ENCODE measurements at regions not wholly inside any gene's neighbourhood (a gene's known extent, or its start where the extent isn't known, plus 50 kb on each side); places are given as distances from the start of the nearest gene placed in this dataset.

DNA sequence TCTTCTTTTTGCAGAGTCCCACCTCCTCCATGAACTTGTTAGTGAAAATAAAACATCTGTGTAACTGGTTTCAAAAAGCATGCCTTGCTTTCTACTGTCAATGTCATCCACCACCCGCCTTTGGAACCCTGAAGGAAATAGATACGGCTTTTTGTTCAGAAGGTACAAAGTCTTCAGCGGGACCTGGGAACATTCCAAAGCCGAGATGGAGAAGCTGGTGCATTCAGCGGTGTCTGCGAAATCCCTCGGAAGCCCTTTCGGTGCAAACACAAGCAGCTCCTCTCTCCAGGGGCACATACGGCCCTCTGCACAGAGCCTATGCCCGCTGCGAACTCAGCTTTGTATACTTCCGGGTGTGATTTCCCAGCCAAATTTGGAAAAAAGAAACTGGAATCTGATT, 555.8 kb upstream of the SALL3 start:
- Histone ChIP-seq H4K20me1 (ENCODE audit: control insufficient read depth, insufficient read depth, low read depth, low read length) (no peaks in the 10 kb centered on the region), H3K4me2 (ENCODE audit: low read length) (no peak overlapping the region), H3K4me1 (ENCODE audit: control insufficient read depth, low read length) (no peaks in the 10 kb centered on the region), H3K4me3 (ENCODE audit: low read length) (no peak overlapping the region), H3K9me3 (ENCODE audit: control insufficient read depth, insufficient read depth, low read length) (peaks cover 5% of the 10 kb centered on the region; the same call in 1 of the 2 replicates), H3K36me3 (ENCODE audit: control insufficient read depth, low read length) (no peaks in the 10 kb centered on the region), H3K79me2 (ENCODE audit: control insufficient read depth, low read length) (no peaks in the 10 kb centered on the region), H3F3A (ENCODE audit: control insufficient read depth, insufficient read depth) (no peaks in the 10 kb centered on the region), H3K27ac (ENCODE audit: low read depth, low read length) (no peak overlapping the region), H3K9me2 (replicated peaks; ENCODE audit: control insufficient read depth, low read length) (no peaks in the 10 kb centered on the region), H3K27me3 (ENCODE audit: control insufficient read depth, low read length) (no peaks in the 10 kb centered on the region)
- TF ChIP-seq, protein P1, sequence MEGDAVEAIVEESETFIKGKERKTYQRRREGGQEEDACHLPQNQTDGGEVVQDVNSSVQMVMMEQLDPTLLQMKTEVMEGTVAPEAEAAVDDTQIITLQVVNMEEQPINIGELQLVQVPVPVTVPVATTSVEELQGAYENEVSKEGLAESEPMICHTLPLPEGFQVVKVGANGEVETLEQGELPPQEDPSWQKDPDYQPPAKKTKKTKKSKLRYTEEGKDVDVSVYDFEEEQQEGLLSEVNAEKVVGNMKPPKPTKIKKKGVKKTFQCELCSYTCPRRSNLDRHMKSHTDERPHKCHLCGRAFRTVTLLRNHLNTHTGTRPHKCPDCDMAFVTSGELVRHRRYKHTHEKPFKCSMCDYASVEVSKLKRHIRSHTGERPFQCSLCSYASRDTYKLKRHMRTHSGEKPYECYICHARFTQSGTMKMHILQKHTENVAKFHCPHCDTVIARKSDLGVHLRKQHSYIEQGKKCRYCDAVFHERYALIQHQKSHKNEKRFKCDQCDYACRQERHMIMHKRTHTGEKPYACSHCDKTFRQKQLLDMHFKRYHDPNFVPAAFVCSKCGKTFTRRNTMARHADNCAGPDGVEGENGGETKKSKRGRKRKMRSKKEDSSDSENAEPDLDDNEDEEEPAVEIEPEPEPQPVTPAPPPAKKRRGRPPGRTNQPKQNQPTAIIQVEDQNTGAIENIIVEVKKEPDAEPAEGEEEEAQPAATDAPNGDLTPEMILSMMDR (IDR thresholded peaks at IDR 0.05; ENCODE audit: low read depth, low read length, poor library complexity, severe bottlenecking), result no peak
- TF ChIP-seq EZH2phosphoT487 (IDR thresholded peaks at IDR 0.05; ENCODE audit: borderline replicate concordance, low read length), result no peak

DNA sequence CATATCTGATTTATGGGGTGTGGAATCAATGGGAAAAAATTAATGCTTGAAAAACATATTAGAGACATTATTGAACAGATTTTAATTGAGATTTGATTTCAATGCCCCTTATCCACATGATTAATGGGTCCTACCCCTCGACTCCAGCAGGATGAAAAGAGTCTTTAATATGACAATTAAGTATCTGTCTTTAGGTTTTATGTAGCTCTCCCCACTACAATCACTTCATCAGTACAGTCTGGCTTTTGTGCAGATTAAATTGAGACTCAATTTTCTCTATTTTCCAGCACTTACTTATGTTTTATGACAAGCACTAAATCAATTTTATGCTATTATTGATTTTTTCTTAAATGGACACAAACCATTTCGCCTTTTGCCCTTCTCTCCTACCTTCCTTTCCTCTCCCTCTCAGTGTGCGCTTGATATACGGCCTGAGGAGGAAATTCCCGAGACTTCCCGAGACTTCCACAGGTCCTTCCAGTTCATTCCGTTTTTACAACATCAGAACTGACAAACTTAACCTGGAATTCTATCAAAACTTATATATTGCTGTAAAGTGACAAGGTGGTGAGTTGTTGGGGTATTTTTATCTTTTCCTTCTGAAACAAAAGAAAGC, 555.1 kb upstream of the SALL3 start:
- H3K4me2 ChIP-seq (ENCODE audit: low read length), result no peak overlapping the region
- H4K20me1 ChIP-seq (ENCODE audit: control insufficient read depth, insufficient read depth, low read depth, low read length), result no peaks in the 10 kb centered on the region
- H3K9me2 ChIP-seq (replicated peaks; ENCODE audit: control insufficient read depth, low read length), result no peaks in the 10 kb centered on the region
- H3F3A ChIP-seq (ENCODE audit: control insufficient read depth, insufficient read depth), result no peaks in the 10 kb centered on the region
- H3K27me3 ChIP-seq (ENCODE audit: control insufficient read depth, low read length), result no peaks in the 10 kb centered on the region
- H3K4me1 ChIP-seq (ENCODE audit: control insufficient read depth, low read length), result no peaks in the 10 kb centered on the region
- TF ChIP-seq EZH2phosphoT487 (IDR thresholded peaks at IDR 0.05; ENCODE audit: borderline replicate concordance, low read length), result no peak
- TF ChIP-seq, protein P1 (IDR thresholded peaks at IDR 0.05; ENCODE audit: low read depth, low read length, poor library complexity, severe bottlenecking), result no peak
- no peak overlapping the region for H3K27ac ChIP-seq (ENCODE audit: low read depth, low read length)
- H3K4me3 ChIP-seq (ENCODE audit: low read length), result no peak overlapping the region
- no peaks in the 10 kb centered on the region for H3K79me2 ChIP-seq (ENCODE audit: control insufficient read depth, low read length)
- peaks cover 5% of the 10 kb centered on the region; the same call in 1 of the 2 replicates for H3K9me3 ChIP-seq (ENCODE audit: control insufficient read depth, insufficient read depth, low read length)
- H3K36me3 ChIP-seq (ENCODE audit: control insufficient read depth, low read length), result no peaks in the 10 kb centered on the region

DNA sequence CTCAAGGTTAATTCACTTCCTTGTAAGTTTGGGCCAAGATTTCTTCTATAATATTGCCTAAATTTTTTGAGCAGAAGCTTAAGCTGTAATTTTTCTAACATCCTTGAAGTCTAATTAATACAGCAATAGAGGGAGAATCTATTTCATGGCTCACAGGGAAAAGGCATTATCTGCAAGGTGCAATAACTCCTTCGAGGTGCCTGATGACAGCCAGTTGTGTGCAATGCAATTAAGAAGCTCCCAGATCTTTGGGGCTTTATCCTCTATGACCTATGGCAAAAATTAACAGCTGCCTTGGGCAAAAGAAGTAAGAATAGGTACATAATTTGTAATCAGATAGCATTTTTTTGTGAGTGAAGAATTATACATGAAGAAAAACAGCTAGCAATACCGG, 554.6 kb upstream of the SALL3 start:
- Histone ChIP-seq H3K4me2 (ENCODE audit: low read length) (no peak overlapping the region), H3K79me2 (ENCODE audit: control insufficient read depth, low read length) (no peaks in the 10 kb centered on the region), H3K4me1 (ENCODE audit: control insufficient read depth, low read length) (no peaks in the 10 kb centered on the region), H3K9me3 (ENCODE audit: control insufficient read depth, insufficient read depth, low read length) (peaks cover 5% of the 10 kb centered on the region; the same call in 1 of the 2 replicates), H3K9me2 (replicated peaks; ENCODE audit: control insufficient read depth, low read length) (no peaks in the 10 kb centered on the region), H3K4me3 (ENCODE audit: low read length) (no peak overlapping the region), H3F3A (ENCODE audit: control insufficient read depth, insufficient read depth) (no peaks in the 10 kb centered on the region), H3K27ac (ENCODE audit: low read depth, low read length) (no peak overlapping the region), H3K36me3 (ENCODE audit: control insufficient read depth, low read length) (no peaks in the 10 kb centered on the region), H3K27me3 (ENCODE audit: control insufficient read depth, low read length) (no peaks in the 10 kb centered on the region), H4K20me1 (ENCODE audit: control insufficient read depth, insufficient read depth, low read depth, low read length) (no peaks in the 10 kb centered on the region)
- no peak for TF ChIP-seq EZH2phosphoT487 (IDR thresholded peaks at IDR 0.05; ENCODE audit: borderline replicate concordance, low read length)

DNA sequence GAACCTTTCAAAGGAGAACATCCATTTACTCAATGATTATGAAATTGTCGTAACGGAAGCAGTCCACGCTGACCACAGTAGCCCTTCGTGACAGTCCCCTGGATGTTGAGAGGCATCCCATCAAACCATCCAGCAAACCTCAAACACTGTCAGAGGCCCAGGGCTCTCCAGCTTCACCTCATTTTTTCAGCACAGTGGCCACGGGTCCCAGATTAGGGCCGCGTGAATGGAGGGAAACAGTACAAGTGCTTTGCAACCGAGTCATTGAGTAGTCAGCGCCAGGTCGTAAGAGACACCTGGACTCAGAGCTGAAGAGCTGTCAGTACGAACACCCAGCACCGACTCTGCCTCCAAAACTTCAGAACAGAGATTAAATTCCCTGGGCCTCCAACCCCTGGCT, 552.5 kb upstream of the SALL3 start:
- Histone ChIP-seq H3K36me3 (ENCODE audit: control insufficient read depth, low read length) (no peaks in the 10 kb centered on the region), H3K27ac (ENCODE audit: low read depth, low read length) (no peak overlapping the region), H3K9me2 (replicated peaks; ENCODE audit: control insufficient read depth, low read length) (no peaks in the 10 kb centered on the region), H3K4me3 (ENCODE audit: low read length) (no peak overlapping the region), H4K20me1 (ENCODE audit: control insufficient read depth, insufficient read depth, low read depth, low read length) (no peaks in the 10 kb centered on the region), H3F3A (ENCODE audit: control insufficient read depth, insufficient read depth) (no peaks in the 10 kb centered on the region), H3K4me1 (ENCODE audit: control insufficient read depth, low read length) (no peaks in the 10 kb centered on the region), H3K4me2 (ENCODE audit: low read length) (no peak overlapping the region), H3K27me3 (ENCODE audit: control insufficient read depth, low read length) (no peaks in the 10 kb centered on the region), H3K79me2 (ENCODE audit: control insufficient read depth, low read length) (no peaks in the 10 kb centered on the region), H3K9me3 (ENCODE audit: control insufficient read depth, insufficient read depth, low read length) (no peaks in the 10 kb centered on the region; the same call in 1 of the 2 replicates)
- TF ChIP-seq, protein P1 (IDR thresholded peaks at IDR 0.05; ENCODE audit: low read depth, low read length, poor library complexity, severe bottlenecking), result no peak
- no peak for TF ChIP-seq EZH2phosphoT487 (IDR thresholded peaks at IDR 0.05; ENCODE audit: borderline replicate concordance, low read length)
